NCI-H187 treated with DMSO at 0.1 percent for 48 hours (cell line): ENCODE measurements at regions not wholly inside any gene's neighbourhood (a gene's known extent, or its start where the extent isn't known, plus 50 kb on each side); places are given as distances from the start of the nearest gene placed in this dataset.

ENCODE experiments used
- DNase-seq: peaks from one replicate; lab custom pipeline; 2025; lab: John Stamatoyannopoulos, UW

DNA sequence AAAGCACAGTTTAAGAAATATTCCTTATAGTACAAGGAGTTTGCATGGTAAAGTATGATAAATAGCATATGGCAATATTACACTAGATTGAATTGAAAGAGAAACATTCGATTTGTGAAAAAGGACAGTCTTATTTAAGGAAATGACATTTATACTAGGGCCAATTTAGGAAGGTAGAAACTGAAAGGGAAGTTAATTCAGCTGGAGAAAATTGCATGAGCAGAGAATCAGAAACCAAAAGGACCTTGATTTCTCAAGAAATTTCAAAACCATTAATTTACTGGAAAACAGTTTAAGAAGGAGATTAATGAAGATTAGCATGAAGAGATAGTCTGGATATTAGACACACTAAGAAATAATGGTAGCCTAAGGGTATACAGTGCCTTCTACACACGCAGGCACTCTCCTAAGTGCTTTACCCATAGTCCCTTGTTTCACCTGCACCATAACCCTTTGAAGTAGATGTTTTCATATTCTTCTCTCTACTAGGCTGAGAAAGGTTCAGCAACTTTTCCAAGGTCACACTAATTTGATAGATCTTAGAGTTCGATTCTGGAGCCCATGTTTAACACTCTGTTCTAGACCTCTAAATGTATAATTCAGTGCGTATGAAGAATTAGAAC lies 259.1 kb upstream of the SLIT2 start:
- DNase-seq: no peak

DNA sequence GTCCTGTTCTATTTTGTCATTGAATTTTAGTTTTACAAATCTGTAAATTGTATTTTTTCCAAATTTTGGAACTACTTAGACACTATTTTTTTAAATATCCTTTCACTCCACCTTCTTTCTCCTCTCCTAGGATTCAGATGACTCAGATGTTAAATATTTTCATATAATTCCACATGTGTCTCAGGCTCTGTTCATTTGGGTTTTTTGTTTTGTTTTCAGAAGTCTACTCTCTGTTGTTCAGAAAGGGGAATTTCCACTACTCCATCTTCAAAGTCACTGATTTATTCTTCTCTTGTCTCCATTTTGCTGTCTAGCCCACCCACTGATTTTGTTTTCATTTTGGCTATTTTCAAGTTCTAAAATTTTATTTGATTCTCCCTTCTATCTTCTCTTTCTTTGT lies 264.0 kb upstream of the SLIT2 start:
- DNase-seq: no peak

DNA sequence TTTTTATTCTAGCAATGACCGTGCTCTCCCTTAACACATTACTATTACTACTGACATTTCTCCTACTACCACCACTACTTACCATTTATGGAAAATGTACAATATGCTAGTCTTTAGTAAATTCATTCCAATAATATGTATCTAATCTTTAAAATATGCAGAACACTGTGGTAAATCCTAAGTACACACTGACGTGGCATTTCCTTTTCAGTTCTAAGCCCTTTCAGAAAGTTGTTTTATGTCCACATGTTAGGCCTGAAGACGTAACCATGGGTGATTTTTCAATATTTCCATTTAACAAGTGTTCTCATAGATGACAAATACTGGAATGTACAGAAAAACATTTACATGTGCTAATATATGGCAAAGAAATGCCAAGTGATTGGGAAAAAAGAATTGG lies 268.6 kb upstream of the SLIT2 start:
- DNase-seq: no peak

DNA sequence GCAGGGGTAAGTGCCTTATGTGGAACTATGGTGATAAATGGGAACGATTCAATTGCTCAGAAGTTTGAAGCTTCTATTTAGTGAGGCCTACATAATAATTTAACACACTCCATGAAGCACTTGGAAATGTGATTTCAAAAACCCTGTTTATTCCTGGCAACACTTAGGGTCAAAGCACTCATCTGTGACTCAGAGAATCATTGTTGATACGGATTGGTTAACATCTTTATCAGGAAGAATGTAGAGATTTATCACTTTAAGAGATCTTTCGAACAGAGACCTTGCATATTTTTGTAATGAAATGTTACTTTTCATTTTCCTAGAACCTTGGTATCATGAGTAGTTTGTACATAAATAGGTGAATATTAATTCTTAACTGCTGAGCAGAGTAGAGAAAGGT lies 269.1 kb upstream of the SLIT2 start:
- DNase-seq: no peak

DNA sequence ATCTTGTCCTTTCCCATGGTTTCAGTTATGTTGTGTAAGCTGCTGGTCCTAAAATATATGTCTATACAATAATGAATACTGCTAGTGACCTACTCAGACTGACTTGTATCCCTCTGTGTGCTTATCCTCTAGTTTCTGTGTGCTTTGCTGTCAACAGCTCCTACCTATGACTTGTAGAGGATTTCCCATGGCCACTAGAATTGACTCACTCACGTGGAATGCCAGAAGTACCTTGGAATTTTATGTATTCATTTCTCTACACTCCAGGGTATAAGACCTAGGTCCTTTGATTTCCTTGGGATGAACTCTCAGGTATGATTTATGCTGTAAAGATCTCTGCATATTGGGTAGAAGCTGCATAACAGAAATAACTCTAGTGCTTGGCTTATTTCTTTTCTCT lies 279.9 kb upstream of the SLIT2 start:
- no peak for DNase-seq

DNA sequence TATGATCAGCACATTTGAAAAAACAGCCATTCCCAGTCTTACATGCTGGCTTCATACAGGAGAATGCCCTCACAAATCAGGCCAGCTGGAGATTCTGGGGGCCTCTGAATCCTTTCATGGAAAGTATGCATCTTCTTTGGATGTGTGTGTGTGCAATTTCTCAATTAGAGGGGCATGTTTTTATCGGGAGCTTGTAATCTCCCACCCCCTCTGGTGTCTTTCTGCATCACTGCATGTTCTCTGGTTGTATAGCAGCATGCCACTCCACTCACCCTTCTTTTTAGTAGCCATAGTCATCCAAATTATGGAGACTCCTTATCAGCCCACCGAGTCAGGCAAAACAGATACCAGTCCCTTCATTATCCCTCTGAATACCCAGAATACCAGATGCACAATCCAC lies 282.2 kb upstream of the SLIT2 start:
- DNase-seq: no peak

DNA sequence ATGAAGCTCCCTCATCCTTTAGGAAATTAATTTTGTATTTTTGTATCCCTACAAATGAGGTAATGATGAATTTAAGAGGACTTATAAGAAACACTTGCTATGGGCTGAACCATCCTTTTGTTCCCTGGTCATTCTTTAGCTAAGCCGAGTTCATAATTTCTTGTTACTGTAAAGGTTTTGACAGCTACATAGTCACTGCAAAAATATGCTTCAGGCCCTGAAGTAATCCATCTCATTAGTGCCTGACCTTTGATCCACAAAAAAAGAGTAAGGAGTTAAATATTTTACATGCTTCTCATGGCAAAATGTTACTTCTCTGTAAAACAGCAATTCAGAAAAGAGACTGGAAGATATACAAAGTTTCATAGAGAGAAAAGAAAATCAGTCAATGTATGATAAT lies 290.6 kb upstream of the SLIT2 start:
- no peak for DNase-seq

DNA sequence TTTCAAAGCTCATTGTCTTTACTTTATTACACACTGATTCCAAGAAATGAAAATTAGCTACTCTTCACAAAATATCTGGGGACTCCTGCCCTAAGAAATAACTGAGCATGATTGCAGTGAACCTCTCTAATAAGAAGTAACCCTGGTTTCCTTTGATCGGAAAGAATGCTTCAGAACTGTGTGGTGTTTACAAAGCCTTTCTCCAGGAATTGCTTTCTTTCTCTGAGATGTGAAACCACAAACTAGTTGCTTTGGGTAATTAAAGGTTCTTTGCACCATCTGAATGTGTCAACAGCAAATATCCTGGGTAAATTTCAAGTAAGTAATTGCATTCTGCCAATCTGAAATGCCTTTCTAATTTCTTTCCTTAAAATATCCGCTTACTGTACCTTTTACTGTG lies 292.9 kb upstream of the SLIT2 start:
- DNase-seq: no peak

DNA sequence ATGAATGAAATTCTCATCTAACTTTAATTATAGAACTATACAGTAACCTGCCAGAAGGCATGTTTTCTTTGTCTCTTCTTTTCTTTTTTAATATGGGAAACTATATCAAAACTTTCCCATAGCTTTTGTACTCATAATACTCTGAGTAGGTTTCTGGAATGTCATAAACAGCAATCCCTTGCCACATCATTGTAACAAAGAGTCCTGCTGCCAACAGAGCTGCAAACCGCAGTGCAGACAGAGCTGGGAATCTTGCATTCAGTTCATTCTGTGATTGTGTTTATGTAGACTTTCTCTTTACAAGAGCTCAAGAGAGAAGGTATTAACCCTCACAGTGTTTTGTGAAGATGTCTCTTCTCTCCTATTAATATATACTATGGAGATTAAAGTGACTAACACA lies 304.4 kb upstream of the SLIT2 start:
- no peak for DNase-seq

DNA sequence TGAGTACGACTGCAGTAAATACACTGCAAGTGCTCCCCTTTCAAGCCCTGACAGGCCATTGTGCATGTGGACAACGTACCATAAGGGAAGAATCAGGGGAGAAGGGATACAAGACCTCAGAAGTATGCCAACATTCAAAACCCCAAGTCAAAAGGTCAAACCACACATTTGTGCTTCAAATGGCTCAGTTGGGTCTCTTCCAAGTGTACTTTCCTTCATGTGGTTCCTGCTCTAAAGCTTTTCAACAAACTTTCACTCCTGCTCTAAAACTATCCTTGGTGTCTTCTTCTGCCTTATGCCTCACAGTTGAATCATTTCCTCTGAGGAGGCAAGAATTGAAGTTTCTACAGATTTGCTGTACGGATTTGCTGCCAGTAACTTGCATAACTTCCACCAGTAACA lies 305.7 kb upstream of the SLIT2 start:
- DNase-seq: no peak

DNA sequence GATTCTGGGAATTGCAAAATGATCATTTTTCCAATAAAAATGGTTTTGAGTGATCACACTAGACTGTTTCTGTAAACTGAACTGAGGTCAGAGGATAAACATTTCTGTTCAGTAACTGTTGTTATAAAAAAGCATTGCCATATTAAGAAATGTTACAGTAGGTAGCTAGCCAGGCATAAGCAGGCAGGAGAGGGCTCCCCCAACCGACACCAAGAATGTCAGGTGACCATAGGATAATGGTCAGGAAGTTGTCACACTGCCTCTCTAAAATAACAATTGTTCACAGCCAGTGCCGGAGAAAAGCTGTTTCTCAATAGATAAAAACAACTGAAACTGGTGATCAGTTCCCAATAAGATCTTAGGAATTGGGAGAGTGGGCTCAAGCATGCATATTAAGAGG lies 306.2 kb upstream of the SLIT2 start:
- no peak for DNase-seq

DNA sequence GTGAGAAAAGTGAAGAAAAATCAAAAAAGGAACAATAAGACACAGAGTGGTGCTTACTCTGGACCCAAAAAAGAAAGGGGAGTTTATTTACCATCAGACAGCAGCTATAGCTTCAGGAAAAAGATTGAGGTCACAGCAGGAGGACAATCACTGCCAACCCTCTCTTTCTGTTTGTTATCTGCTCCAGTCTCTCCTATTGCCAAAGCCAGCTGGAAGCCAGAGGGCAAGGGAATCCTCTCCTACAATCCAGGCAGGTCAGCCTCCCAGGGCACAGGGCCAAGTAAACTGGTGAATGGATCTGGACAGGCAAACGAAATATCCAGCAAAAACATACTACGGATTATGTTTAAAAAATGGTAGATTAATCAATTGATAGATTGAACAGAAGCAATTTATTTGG lies 306.9 kb upstream of the SLIT2 start:
- no peak for DNase-seq

DNA sequence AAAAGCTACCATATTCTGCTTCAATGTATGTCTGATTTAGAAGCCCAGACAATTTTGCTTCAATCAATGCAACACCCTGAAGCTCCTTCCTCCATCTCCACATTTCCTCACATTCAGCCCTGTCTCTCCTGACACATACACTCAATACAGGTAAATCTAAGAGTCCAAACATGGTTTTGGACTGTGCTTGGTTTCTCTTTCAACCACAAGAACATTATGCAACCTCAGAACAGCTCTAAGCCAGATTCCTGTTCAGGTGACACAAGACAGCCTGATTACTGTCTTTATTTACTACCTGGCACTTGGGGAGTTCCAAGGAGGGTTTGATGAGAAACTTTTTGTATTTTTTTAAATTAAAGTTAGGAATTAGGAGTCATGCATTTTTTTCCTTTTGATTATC lies 307.5 kb upstream of the SLIT2 start:
- DNase-seq: no peak

DNA sequence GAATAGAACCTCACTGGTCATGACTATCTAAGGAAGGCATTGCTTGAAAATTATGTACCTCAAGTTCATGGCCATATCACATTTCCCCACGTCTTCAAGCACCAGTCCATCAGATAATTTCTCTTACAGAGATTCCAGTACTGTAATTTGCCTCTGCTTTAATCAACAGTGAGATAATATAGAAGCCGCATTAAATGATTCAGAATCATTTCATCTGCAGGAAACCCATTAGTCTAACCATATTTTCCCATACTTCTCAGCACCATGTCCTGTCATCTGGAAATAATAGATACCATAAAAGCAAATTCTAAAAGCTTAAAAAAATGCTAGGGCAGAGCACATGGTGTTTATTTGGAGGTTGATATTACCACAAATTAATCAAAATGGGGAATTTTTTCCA lies 310.3 kb upstream of the SLIT2 start:
- DNase-seq: no peak

DNA sequence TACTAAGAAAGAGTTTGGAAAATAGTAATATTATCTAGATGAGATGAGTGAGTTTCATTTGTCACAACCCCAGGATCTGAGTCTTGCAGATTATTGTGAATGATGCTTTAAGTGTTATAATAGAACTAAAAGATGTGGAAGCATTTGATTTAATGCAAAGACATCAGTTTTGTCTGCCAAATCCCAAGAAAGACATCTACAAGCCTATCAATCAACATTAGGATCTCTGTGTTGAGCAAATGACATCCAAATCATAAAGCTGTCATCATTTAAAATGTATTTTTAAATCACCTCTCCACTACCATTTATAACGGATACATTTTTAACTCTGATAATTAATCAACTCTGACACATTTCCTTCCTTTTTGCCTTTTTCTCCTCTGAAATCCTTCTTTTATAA lies 310.8 kb upstream of the SLIT2 start:
- DNase-seq: no peak

DNA sequence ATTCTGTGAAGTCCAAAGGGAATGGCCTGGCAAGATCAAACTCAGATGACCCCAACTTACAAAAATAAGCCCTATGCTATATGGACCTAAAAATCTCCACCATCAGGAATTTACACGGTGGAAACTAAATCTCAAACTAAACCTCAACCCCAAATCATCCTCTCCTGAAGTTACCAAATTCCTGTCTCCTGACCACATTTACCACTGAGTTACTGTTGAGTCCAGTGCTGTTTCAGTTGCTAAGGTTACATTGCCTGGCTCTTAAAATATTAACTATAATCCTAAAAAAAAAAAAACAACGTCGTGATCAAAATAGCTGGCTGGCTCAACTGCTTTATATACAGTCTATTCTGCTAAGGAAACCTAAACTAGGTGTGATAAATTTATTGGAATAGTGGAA lies 315.2 kb upstream of the SLIT2 start:
- DNase-seq: no peak

DNA sequence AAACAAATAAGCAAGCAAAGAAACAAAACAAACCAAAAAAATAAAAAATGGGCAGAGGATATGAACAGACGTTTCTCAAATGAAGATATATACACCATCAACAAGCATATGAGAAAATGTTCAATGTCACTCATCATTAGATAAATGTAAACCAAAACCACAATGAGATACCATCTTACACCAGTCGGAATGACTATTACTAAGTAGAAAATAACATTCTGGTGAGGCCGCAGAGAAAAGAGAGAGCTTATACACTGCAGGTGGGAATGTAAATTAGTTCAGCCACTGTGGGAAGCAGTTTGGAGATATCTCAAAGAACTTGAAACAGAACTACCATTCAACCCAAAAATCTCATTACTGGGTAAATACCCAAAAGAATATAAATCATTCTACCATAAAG lies 321.0 kb upstream of the SLIT2 start:
- no peak for DNase-seq

DNA sequence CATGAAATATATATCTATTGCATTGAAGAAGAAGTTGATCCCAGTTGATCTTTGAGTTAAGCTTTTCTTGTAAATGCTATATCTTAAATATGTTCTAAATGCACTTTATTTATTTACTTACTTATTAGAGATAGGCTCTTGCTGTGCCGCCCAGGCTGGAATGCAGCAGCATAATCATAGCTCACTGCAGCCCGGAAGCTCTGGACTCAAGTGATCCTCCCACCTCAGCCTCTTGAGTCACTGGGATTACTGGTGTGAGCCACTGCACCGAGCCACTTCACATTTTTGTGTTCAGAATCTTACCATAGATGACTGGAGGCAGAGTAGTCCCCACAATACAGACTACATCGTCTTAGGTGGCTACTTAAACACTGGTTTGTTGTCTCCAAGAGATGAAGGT lies 324.3 kb upstream of the SLIT2 start:
- no peak for DNase-seq

DNA sequence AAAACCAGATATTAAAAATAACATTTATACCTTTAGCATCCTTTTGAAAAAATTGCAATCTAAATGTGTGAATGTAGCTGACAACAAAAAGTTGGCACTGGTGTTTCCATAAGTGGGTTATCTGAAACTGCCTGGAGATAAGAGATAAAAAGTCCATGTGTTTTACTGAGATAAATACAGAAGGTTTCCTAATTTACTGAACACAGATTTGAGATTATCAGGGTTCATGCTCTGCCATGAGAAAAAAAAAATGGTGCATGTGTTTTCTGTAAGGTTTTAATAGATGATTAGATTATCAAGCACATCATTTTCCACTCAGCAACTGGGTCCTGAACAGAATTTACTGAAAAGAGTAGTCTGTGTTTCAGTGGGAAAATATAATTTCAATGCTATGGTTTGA lies 326.2 kb upstream of the SLIT2 start:
- DNase-seq: no peak

DNA sequence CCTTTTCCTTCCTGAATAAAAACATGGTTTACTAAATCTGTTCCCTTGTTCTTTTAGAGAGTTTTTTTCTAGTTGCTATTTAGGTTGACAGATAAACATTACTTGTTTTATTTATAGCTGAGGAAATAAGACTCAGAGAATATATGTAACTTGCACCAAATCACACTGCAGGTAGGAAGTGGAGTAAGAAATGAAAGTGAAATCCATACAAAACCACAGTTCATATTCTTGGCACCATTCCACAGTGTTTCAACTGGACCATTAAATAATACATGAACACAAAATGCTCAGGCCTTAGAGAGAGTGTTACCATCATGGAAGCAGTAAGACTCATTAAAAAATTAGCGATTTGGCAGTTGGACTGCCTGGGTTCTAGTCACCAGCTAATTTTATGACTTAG lies 326.9 kb upstream of the SLIT2 start:
- DNase-seq: no peak

DNA sequence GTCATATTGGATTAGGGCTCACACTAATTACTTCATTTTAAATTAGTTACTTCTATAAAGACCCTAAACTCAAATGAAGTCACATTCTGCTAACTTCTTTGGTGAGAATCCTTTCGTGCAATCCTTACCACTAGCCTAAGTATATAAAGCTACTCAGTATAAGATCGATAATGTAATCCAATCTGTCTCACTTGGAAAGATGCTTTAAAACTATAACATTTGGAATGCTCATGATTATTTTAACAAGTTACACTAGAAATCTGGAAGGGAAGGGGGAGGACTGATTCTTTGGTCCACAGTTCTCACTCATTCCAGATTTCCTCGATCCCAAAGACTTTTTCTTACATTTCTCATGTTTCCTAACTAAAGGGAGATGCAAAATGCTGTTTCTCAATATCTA lies 336.4 kb upstream of the SLIT2 start:
- DNase-seq: no peak

DNA sequence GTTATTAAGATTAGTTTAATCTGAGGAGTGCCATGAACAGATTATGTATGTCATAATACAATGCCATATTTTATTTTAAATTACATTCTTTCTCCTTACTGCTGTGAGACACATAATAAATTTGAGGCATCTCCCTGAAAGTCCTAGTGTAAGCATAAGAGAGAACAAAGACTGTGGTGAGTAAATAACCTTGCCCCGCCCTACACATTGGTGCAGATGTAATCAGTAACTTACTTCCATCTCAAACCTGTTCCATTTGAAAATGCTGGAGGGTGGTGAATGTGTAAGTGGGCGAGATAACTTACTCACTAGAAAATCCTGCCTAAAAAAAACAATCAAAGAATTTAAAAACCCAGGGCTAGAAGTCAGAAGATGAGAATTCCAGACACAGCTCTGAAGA lies 338.1 kb upstream of the SLIT2 start:
- no peak for DNase-seq

DNA sequence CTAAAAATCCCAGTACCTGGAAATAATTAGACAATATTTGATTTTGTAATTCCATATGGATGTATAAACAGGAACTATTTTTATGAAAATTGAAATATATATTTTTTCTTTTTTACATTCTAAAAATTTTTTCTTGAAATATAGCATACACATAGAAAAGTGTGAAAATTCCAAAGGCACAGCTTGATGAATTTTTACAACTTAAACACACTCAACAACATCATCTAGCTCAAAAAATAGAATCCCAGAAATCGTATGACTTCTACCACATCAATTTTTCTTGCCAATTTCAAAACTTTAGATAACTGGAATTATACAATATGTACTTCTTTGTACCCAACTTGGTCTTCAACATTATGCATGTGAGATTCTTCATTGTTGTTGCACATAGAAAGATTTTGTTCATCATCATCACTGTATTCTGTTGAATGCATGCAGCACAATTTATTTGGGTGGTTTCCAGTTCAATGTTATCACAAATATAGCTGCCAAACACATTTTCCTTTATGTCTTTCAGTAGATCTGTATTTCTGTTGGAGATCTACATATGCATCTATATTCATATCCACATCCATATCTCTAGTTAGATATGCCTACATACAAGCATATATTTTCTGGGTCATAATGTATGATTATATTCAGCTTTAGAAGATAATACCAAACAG lies 340.7 kb upstream of the SLIT2 start:
- DNase-seq: no peak

DNA sequence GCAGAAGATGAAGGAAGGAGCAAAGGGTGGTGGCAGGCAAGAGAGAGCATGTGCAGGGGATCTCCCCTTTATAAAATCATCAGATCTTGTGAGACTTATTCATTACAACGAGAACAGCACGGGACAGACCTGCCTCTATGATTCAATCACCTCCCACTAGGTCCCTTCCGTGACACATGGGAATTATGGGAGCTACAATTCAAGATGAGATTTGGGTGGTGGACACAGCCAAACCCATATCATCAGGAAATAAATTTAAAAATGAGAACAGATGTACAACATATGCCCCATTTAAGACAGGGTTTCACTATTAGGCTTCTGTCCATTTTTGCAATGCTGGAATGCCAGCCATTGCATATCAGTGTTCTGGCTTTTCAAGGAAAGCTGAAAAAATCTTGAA lies 346.7 kb upstream of the SLIT2 start:
- DNase-seq: no peak

DNA sequence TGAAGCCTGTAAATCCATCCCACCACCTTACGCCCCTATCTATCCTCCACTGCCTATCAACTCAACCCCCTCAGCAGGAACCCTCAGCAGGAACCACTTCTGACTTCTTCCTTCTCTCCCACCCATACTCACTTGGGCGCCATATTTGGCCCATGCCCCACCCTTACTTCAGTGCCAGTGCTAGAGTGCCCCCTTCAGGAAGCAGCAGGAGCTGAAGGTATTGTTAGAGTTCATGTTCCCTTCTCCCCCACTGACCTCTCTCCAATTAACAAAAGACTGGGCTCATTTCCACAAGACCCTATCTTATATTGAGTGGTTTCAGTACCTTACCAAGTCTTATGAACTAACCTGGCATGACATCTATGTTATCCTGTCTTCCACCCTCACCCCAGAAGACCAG lies 363.1 kb upstream of the SLIT2 start:
- no peak for DNase-seq
